GM12865 (cell line): ENCODE measurements at regions not wholly inside any gene's neighbourhood (a gene's known extent, or its start where the extent isn't known, plus 50 kb on each side); places are given as distances from the start of the nearest gene placed in this dataset.
"Not testable (repeated sequence)": the region's sequence is repeated elsewhere in the genome, so short reads cannot be mapped to it uniquely, and the experiment has no call there.

Source experiments
- DNase-seq: peaks from one replicate; pipeline ENCODE4 v3.0.0; 2010; ENCODE audit warnings: low read depth
- H3K4me3 ChIP-seq: 2 replicates; pipeline ENCODE4 v1.5.1; 2011; ENCODE audit warnings: mild to moderate bottlenecking, low read depth, low read length, control low read depth
- CTCF ChIP-seq: IDR thresholded peaks from 2 replicates; pipeline ENCODE4 v1.5.1; 2011; ENCODE audit warnings: low read length, control low read depth, low read depth, inconsistent platforms; ENCODE audit not compliant: insufficient read depth; ENCODE audit errors: missing control alignments

DNA sequence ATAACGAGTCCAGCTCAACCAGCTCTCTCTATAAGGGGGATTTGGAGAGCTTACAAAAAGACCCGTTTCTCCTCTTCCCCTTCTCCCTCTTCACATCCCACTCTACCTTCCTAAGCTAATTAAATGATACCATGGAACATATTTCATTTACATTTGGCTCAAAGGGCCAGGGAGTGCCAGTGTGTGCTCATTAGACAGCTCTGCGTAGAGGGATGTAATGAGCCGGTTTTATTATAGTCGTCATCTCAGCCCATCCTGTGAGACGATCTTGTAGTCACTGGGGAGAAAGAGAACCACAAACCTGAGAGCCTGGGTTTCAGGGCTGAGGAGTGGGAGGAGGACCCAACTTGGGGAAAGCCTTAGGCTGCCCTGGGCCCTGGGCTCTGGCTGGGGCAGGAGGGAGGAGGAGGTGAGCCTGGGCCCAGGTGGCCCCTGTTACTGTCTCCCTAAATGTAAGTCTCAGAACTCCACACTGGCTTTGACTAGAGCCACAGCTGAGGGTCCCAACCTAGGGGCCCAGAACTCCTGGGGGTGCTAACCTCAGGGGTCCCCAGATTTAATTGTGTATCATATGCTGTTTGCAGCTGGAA is 354.6 kb downstream of the MATN1 start:
- no peak overlapping the region for H3K4me3 ChIP-seq
- DNase-seq = no peak
- TF ChIP-seq CTCF = no peak

- TF ChIP-seq CTCF = no peak
- DNase-seq = no peak
These were observed 356.5 kb downstream of the MATN1 start for GRCh38 chr1:30366911-30367310.

DNA sequence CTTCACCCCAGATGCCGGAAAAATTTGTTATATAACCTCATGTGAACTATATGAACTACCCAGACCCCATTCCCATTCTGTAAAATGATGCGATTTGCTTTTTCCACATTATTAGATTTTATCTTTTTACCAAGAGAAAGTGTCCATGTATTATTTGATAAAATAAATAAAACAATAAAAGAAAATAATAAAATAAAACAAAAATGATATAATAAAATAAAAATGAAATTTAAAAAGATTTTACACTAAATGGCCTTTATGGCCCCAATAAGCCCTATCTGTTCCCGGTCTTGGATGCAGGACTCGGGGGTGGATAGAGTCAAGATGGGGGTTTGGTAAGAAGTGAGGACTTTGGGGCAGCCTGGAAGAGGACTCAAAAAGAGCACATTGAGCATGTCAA is 357.2 kb downstream of the MATN1 start:
- no peak for TF ChIP-seq CTCF
- H3K4me3 ChIP-seq = no peak overlapping the region
- DNase-seq = no peak

More at GRCh38 chr1:30366911-30367310, 356.5 kb downstream of the MATN1 start:
- H3K4me3 ChIP-seq = no peak overlapping the region

GRCh38 chr1:30365596-30365995 is 357.8 kb downstream of the MATN1 start:
- no peak for DNase-seq
- no peak for TF ChIP-seq CTCF
- no peak overlapping the region for H3K4me3 ChIP-seq

- H3K4me3 ChIP-seq = no peak overlapping the region
- TF ChIP-seq CTCF = no peak
- DNase-seq = no peak
These were observed 360.4 kb downstream of the MATN1 start for GRCh38 chr1:30363031-30363430.

DNA sequence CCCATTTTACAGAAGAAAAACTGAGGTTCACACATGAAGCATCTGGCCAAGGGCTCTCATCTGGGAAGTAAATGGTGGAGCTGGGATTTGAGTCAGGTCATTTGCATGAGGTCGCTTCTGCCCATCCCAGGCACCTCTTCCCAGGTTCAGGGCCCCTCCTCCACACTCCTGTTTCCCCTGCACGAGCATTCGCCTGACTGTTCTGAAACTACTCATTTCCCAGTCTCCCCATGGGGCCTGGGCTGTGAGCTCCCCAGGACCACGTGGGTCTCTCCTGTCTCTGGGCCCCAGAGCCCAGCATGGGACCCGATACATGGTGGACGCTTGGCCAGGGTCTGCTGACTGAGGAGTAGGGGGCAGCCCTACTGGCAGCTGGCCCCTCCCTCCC is 360.8 kb downstream of the MATN1 start:
- no peak overlapping the region for H3K4me3 ChIP-seq
- TF ChIP-seq CTCF = no peak
- DNase-seq = no peak

DNA sequence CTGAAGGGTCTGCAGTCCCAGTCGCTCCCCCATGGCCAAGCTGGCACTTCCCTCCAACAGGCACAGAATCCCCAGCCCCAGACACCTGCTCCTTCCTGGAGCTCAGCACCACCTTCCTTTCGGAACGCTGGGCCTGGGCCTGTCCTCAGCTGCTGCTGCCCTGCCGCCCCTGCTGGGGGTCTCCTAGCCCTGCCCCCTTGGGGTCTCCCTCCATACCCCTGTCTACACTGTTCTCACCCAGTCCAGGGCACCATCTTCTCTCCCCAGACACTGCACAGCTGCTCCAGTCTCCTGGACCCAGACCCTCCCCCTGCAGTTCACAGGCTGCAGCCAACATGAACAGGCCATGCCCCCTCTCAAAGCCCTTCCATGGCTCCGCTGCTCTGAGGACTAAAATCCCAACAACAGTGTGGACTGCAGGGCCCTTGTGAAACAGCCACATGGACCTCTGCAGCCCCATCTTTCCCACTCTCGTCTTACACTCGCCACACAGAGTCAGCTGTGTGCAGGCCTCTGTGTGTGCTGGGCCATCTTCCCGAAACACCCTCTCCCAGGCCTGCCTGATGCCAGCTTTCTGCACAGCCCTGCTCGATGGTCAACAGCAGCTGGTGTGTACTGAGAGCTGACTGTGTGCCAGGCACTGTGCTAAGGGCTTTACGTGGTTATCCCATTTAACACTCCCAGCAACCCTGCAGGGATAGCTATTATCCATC is 361.3 kb downstream of the MATN1 start:
- not testable (repeated sequence) for DNase-seq, H3K4me3 ChIP-seq
